Neuronal stem cell (in vitro differentiated cells): ENCODE measurements at regions not wholly inside any gene's neighbourhood (a gene's known extent, or its start where the extent isn't known, plus 50 kb on each side); places are given as distances from the start of the nearest gene placed in this dataset.
"Not testable (repeated sequence)": the region's sequence is repeated elsewhere in the genome, so short reads cannot be mapped to it uniquely, and the experiment has no call there.

Experiments used
- DNase-seq: peaks from one replicate; pipeline ENCODE4 v3.0.0-alpha.2; 2013; ENCODE audit warnings: low spot score
- H2AFZ ChIP-seq: one replicate; pipeline ENCODE4 v1.6.1; 2013; ENCODE audit warnings: mild to moderate bottlenecking, low read length, inconsistent platforms
- H2AK5ac ChIP-seq: 2 replicates; pipeline ENCODE4 v1.6.1; 2013; ENCODE audit warnings: low read depth, mild to moderate bottlenecking, inconsistent platforms, low read length, moderate library complexity, mixed read lengths
- H2BK120ac ChIP-seq: 2 replicates; pipeline ENCODE4 v1.6.1; 2013; ENCODE audit warnings: low read depth, mild to moderate bottlenecking, inconsistent platforms, low read length, moderate library complexity, mixed read lengths
- H2BK12ac ChIP-seq: one replicate; pipeline ENCODE4 v1.6.1; 2013; ENCODE audit warnings: low read length, inconsistent platforms
- H2BK15ac ChIP-seq: 2 replicates; pipeline ENCODE4 v1.6.1; 2013; ENCODE audit warnings: mild to moderate bottlenecking, low read length, inconsistent platforms, mixed read lengths
- H2BK5ac ChIP-seq: one replicate; pipeline ENCODE4 v1.6.1; 2013; ENCODE audit warnings: inconsistent platforms, mild to moderate bottlenecking, low read length, moderate library complexity
- H3K14ac ChIP-seq: one replicate; pipeline ENCODE4 v1.6.1; 2013; ENCODE audit warnings: low read length, inconsistent platforms
- H3K18ac ChIP-seq: 2 replicates; pipeline ENCODE4 v1.6.1; 2013; ENCODE audit warnings: low read length, inconsistent platforms
- H3K23ac ChIP-seq: 2 replicates; pipeline ENCODE4 v1.6.1; 2013; ENCODE audit warnings: low read depth, mild to moderate bottlenecking, mixed read lengths, low read length, inconsistent platforms; ENCODE audit not compliant: poor library complexity
- H3K27ac ChIP-seq: replicated peaks from 3 replicates; pipeline ENCODE4 v1.5.1; 2013; ENCODE audit warnings: low read length, inconsistent platforms
- H3K27me3 ChIP-seq, 3 experiments: 2 replicates each; pipeline ENCODE4 v1.6.1; 2013; ENCODE audit warnings: low read length in 3 of 3, mild to moderate bottlenecking in 2 of 3, inconsistent platforms in 1 of 3, low read depth in 1 of 3, mixed read lengths in 1 of 3, moderate library complexity in 1 of 3; ENCODE audit not compliant: control insufficient read depth in 3 of 3, insufficient read depth in 3 of 3
- H3K36me3 ChIP-seq, 2 donors: replicated peaks in 1 of 2; 2 replicates each; pipeline ENCODE4 v1.6.1; 2013; ENCODE audit warnings: low read length in 2 of 2; ENCODE audit not compliant: control insufficient read depth in 2 of 2, insufficient read depth in 2 of 2
- H3K4ac ChIP-seq: 2 replicates; pipeline ENCODE4 v1.6.1; 2013; ENCODE audit warnings: inconsistent platforms, mild to moderate bottlenecking, low read length, moderate library complexity
- H3K4me1 ChIP-seq, 2 donors: 1 replicate in 1 of 2; 2 replicates in 1 of 2; pipeline ENCODE4 v1.6.1; 2013; ENCODE audit warnings: low read length in 2 of 2, low read depth in 1 of 2; ENCODE audit not compliant: control insufficient read depth in 2 of 2, insufficient read depth in 1 of 2
- H3K4me2 ChIP-seq: one replicate; pipeline ENCODE4 v1.6.1; 2013; ENCODE audit warnings: mild to moderate bottlenecking, low read length, inconsistent platforms; ENCODE audit not compliant: insufficient read depth, poor library complexity, severe bottlenecking
- H3K4me3 ChIP-seq, 2 donors: 2 replicates each; pipeline ENCODE4 v1.5.1; 2013; ENCODE audit warnings: low read length in 2 of 2, mild to moderate bottlenecking in 2 of 2, inconsistent platforms in 1 of 2, moderate library complexity in 1 of 2
- H3K79me1 ChIP-seq: one replicate; pipeline ENCODE4 v1.6.1; 2013; ENCODE audit warnings: low read depth, mild to moderate bottlenecking, inconsistent platforms, low read length, moderate library complexity
- H3K9ac ChIP-seq: one replicate; pipeline ENCODE4 v1.6.1; 2013; ENCODE audit warnings: mild to moderate bottlenecking, low read depth, low read length, inconsistent platforms; ENCODE audit not compliant: poor library complexity
- H3K9me3 ChIP-seq, 2 donors: replicated peaks in 1 of 2; 2 replicates each; pipeline versions ENCODE3 to v1.6.1; 2013; ENCODE audit warnings: low read length in 2 of 2, mild to moderate bottlenecking in 2 of 2, inconsistent platforms in 1 of 2, low read depth in 1 of 2, mixed read lengths in 1 of 2, moderate library complexity in 1 of 2; ENCODE audit not compliant: control insufficient read depth in 2 of 2, insufficient read depth in 1 of 2
- H4K8ac ChIP-seq: one replicate; pipeline ENCODE4 v1.6.1; 2013; ENCODE audit warnings: low read depth, mild to moderate bottlenecking, inconsistent platforms, low read length, moderate library complexity
- H4K91ac ChIP-seq: one replicate; pipeline ENCODE4 v1.6.1; 2013; ENCODE audit warnings: low read length, low read depth, mild to moderate bottlenecking, inconsistent platforms; ENCODE audit not compliant: poor library complexity
- WGBS, 2 donors: extraction: QIAGEN DNeasy Blood & Tissue Kit; methylation state at CpG; one replicate each; pipeline ENCODE4 v1.1.7; 2013; ENCODE audit warnings: missing lambda C conversion rate in 2 of 2, mixed read lengths in 1 of 2; ENCODE audit not compliant: insufficient read length in 2 of 2, insufficient replicate concordance in 1 of 2; ENCODE audit errors: extremely low coverage in 2 of 2; 5-methylcytosine and 5-hydroxymethylcytosine counted together

- not testable (repeated sequence) for H3K4ac ChIP-seq, DNase-seq, H4K91ac ChIP-seq, H2AFZ ChIP-seq, H3K79me1 ChIP-seq, H3K23ac ChIP-seq, H3K36me3 ChIP-seq, H3K14ac ChIP-seq, H3K9me3 ChIP-seq, H2BK15ac ChIP-seq, H2AK5ac ChIP-seq, H2BK5ac ChIP-seq, H3K18ac ChIP-seq, H2BK120ac ChIP-seq, H3K4me1 ChIP-seq, H2BK12ac ChIP-seq, H3K27ac ChIP-seq, H3K27me3 ChIP-seq, H3K4me2 ChIP-seq, H4K8ac ChIP-seq, H3K9ac ChIP-seq
- peak overlapping the region in 1 of 2 donors; percentile 41 for H3K4me3 ChIP-seq
- no CpG with 5 or more reads among the region's 7 CpGs for whole genome bisulfite sequencing, 2 donors
Measured at GRCh38 chr17:30601984-30602383, 124.8 kb downstream of the GOSR1 start.

DNA sequence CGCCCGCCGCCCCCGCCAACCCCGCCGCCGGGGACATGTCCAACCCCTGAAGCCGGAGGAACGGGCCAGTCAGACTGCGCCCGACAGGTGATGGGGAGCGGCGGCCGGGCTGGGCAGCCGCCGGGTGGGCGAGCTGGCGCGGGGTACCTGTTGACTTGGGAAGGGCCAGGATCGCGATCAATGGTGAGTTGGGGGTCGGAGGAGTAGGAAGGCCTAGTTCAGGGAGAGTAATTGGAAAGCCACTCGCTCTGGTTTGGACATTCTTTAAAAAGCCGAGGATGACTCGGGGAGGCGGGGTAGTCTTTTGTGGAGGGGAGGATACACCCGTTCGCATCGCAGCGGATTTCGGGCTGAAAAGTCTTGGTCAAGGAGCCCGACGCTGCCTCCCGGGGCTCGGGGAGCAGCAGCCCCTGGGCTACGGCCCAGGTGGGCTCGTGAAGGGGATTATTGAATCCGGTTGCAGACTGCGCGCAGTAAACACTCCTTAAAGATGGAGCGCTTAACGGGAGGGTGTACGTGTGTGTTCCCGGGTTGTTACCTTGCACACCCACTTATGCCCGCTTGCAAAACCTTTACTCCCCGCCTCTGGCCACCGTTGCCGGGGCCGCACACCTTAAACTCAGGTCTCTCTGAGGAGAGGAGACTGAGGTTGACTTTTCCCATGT is 123.8 kb downstream of the GOSR1 start:
- Histone ChIP-seq H3K27me3 (no peaks in the 10 kb centered on the region), H3K9me3 (no peaks in the 10 kb centered on the region), H2BK5ac (peak overlapping the region; percentile 93), H4K8ac (no peak overlapping the region), H3K18ac (peak overlapping the region; percentile 91), H3K4me1 (peaks cover 0 to 3% of the 10 kb centered on the region in 2 donors), H2BK15ac (no peak overlapping the region), H3K4ac (no peak overlapping the region), H3K23ac (peak overlapping the region; percentile 97), H3K27ac (peak overlapping the region; percentile 99), H2BK120ac (no peak overlapping the region), H3K79me1 (peaks cover 3% of the 10 kb centered on the region), H3K4me2 (peak overlapping the region; percentile 82), H2AFZ (peak overlapping the region; percentile 100), H3K36me3 (no peaks in the 10 kb centered on the region), H3K14ac (no peak overlapping the region), H4K91ac (no peak overlapping the region), H2AK5ac (peak overlapping the region; percentile 63), H3K9ac (peak overlapping the region; percentile 97), H2BK12ac (no peak overlapping the region), H3K4me3 (peak overlapping the region; percentile 90 to 98)
- WGBS, 2 donors: no CpG with 5 or more reads among the region's 49 CpGs
- DNase-seq: peak; percentile 36

DNA sequence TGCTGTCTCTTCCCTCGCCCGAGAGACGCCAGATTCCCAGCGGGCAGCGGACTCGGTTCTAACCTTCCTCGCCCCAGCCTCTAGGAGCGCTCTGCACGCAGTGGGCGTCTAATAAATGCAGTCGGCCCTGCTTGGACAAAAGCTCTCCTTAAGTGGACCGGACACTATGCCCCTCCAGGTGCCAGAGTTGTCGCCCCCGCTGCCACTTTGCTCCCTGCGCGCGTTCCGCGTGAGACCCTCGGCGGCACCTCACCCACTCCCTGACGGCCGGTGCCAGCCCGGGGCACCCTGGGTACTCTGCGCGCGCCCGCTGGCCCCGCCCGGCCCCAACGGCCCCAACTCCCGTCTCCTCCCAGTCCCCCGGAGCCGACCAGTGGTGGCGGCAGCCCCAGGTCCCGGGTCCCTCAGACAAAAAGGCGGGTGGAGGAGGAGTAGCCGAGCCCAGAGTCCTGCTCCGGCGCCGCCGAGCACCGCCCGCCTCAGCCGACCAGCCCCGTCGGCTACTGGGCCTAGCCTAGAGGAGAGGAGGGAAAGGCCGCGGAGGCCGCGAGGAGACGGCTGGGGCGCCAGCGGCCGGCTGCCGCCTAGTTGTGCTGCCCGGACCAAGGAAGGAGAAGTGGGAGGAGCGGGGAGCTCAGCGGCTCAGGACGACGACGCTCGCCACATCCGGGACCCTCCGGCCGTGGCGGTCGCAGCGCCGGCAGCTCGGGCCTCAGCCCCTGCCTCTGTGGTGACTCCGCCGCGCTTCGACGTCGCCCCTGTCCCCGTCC is 123.0 kb downstream of the GOSR1 start:
- H2BK5ac ChIP-seq: peak overlapping the region; percentile 93
- peak overlapping the region; percentile 100 for H2AFZ ChIP-seq
- H3K9ac ChIP-seq: peak overlapping the region; percentile 97
- H2BK15ac ChIP-seq: peak overlapping the region; percentile 96
- peak overlapping the region; percentile 41 for H2BK12ac ChIP-seq
- H2AK5ac ChIP-seq: no peak overlapping the region
- no peaks in the 10 kb centered on the region for H3K36me3 ChIP-seq
- peak overlapping the region; percentile 100 for H3K18ac ChIP-seq
- peak overlapping the region; percentile 82 for H4K8ac ChIP-seq
- no CpG with 5 or more reads among the region's 78 CpGs for WGBS, 2 donors
- H3K4me3 ChIP-seq: peak overlapping the region; percentile 90 to 98
- peaks cover 3% of the 10 kb centered on the region for H3K79me1 ChIP-seq
- H3K23ac ChIP-seq: peak overlapping the region; percentile 97
- H3K27me3 ChIP-seq: no peaks in the 10 kb centered on the region
- peaks cover 0 to 3% of the 10 kb centered on the region in 2 donors for H3K4me1 ChIP-seq
- peak overlapping the region; percentile 94 for H3K14ac ChIP-seq
- H3K9me3 ChIP-seq: no peaks in the 10 kb centered on the region
- H3K27ac ChIP-seq: peak overlapping the region; percentile 99
- H4K91ac ChIP-seq: no peak overlapping the region
- peak overlapping the region; percentile 58 for H3K4me2 ChIP-seq
- peak; percentile 82 for DNase-seq
- H3K4ac ChIP-seq: peak overlapping the region; percentile 53
- no peak overlapping the region for H2BK120ac ChIP-seq

DNA sequence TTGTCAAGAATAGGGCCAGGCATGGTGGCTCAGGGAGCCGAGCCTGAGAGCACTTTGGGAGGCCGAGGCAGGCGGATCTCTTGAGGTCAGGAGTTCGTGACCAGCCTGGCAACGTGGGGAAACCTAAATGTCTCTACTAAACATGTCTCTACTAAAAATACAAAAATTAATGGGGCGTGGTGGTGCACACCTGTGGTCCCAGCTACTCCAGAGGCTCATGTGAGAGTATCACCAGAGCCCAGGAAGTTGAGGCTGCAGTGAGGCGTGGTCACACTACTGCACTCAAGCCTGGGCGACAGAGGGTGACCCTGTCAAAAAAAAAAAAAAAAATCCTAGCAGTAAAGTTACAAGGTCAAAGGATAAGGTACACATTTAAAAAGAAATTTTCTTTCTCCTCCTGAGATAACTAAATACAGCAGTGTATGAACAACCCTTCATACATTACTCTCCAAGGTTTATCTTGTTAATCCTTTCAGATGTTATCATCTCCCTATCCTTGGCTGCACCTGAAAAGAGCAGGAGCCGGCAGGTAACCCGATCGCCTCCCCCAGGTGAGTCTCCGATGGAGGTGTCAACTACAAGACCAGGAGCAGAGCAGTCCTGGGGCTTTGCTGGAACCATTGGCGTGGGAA is 122.3 kb downstream of the GOSR1 start:
- H3K9me3 ChIP-seq: no peaks in the 10 kb centered on the region
- H2BK120ac ChIP-seq: no peak overlapping the region
- H3K14ac ChIP-seq: no peak overlapping the region
- peaks cover 0 to 3% of the 10 kb centered on the region in 2 donors for H3K4me1 ChIP-seq
- H3K4ac ChIP-seq: no peak overlapping the region
- peak overlapping the region; percentile 75 for H3K9ac ChIP-seq
- peak overlapping the region; percentile 90 to 98 for H3K4me3 ChIP-seq
- peaks cover 3% of the 10 kb centered on the region for H3K79me1 ChIP-seq
- H3K4me2 ChIP-seq: peak overlapping the region; percentile 58
- H4K91ac ChIP-seq: no peak overlapping the region
- no peak for DNase-seq
- H2BK12ac ChIP-seq: no peak overlapping the region
- no peaks in the 10 kb centered on the region for H3K27me3 ChIP-seq
- no peak overlapping the region for H3K27ac ChIP-seq
- H3K23ac ChIP-seq: peak overlapping the region; percentile 97
- no peak overlapping the region for H4K8ac ChIP-seq
- no peaks in the 10 kb centered on the region for H3K36me3 ChIP-seq
- peak overlapping the region; percentile 93 for H2BK5ac ChIP-seq
- peak overlapping the region; percentile 96 for H2BK15ac ChIP-seq
- no peak overlapping the region for H3K18ac ChIP-seq
- WGBS, 2 donors: no CpG with 5 or more reads among the region's 13 CpGs
- no peak overlapping the region for H2AK5ac ChIP-seq
- H2AFZ ChIP-seq: peak overlapping the region; percentile 100
